ENCODE measurements at regions not wholly inside any gene's neighbourhood (a gene's known extent, or its start where the extent isn't known, plus 50 kb on each side); places are given as distances from the start of the nearest gene placed in this dataset.
A peak's percentile ranks its signal among the peaks of the same experiment; 100 is the strongest.

GRCh38 chr22:47248925-47249324, 486.5 kb downstream of the TBC1D22A start:
- POLR2A ChIA-PET, result no interaction called here
- TF ChIP-seq FOSL1 (IDR thresholded peaks at IDR 0.05; ENCODE audit: low read depth) (no peak), REST (IDR thresholded peaks at IDR 0.05; ENCODE audit: low read depth) (peak; percentile 31)
- H3K9me2 ChIP-seq (ENCODE audit: insufficient read depth), result no peaks in the 10 kb centered on the region
- H3K27ac ChIP-seq (ENCODE audit: low read depth, low read length), result no peak overlapping the region
- no peaks in the 10 kb centered on the region for H3K36me3 ChIP-seq (ENCODE audit: control insufficient read depth in 1 of 2, insufficient read depth in 2 of 2, low read length in 2 of 2)
- H4K20me1 ChIP-seq (ENCODE audit: insufficient read depth), result no peaks in the 10 kb centered on the region
- no peak overlapping the region for H2AFZ ChIP-seq (ENCODE audit: low read depth, low read length, poor library complexity, severe bottlenecking)
- BruUV-seq (replicated peaks), result no TSS peak
- DNase-seq (ENCODE audit: low read depth, low spot score), result no peak
- CTCF ChIA-PET, result no interaction called here
- H3K27me3 ChIP-seq (ENCODE audit: insufficient read depth, low read length), result peaks cover 4% of the 10 kb centered on the region; the same call in 1 of the 2 replicates
- no peak overlapping the region for H3K9ac ChIP-seq (ENCODE audit: low read length)
- H3K4me3 ChIP-seq (replicated peaks in 1 of 2; ENCODE audit: low read depth in 1 of 2, low read length in 2 of 2), result no peak overlapping the region
- intact Hi-C loops (cut with micrococcal nuclease), result no loop called here
- RAD21 ChIA-PET (ENCODE audit: low non-redundant PET in 1 of 2, low total read pairs in 2 of 2, uncharacterized antibody in 2 of 2, unreplicated experiment in 2 of 2), result no interaction called here
- no peaks in the 10 kb centered on the region for H3K79me2 ChIP-seq (ENCODE audit: insufficient read depth, low read length)
- no peaks in the 10 kb centered on the region for H3K9me3 ChIP-seq (ENCODE audit: control insufficient read depth in 1 of 2, insufficient read depth in 1 of 2, low read depth in 1 of 2, low read length in 2 of 2)
- ATAC-seq, result no peak
- peaks cover 0 to 17% of the 10 kb centered on the region in 2 experiments; a peak in 2 of 4 replicates for H3K4me1 ChIP-seq (ENCODE audit: control insufficient read depth in 1 of 2, insufficient read depth in 2 of 2, low read length in 2 of 2)
- H3K4me2 ChIP-seq (ENCODE audit: low read length), result no peak overlapping the region

DNA sequence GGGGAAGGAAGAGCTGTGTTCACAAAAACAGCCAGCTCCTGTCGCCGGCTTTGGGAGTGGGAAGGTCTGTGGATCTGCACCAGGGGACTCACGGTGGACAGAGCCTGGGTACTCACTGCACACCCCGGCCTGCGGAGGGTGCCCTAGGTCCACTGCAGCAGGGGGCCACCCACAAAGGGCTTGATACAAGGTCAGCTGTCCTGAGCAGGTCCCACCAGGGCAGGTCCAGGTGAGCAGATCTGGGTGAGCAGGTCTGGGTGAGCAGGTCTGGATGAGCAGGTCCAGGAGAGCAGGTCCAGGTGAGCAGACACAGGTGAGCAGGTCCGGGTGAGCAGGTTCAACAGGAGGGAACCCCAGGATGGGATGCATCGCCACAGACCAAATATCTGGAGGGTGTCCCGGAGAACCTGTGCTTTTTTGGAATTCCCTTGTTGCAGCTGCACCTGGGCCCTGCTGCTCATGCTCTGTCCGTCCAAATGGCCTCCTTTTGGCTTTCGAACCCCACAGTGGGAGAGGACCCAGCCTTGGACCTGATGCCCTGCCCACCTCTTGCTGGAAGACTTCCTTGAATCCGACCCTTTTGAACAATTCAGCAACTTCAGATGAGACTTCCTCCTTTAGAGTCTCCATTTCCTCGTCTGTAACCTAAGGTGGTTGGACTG, 485.3 kb downstream of the TBC1D22A start:
- DNase-seq (ENCODE audit: low read depth, low spot score), result no peak
- H3K9me2 ChIP-seq (ENCODE audit: insufficient read depth), result no peaks in the 10 kb centered on the region
- peaks cover 0 to 17% of the 10 kb centered on the region in 2 experiments; a peak in 2 of 4 replicates for H3K4me1 ChIP-seq (ENCODE audit: control insufficient read depth in 1 of 2, insufficient read depth in 2 of 2, low read length in 2 of 2)
- TF ChIP-seq RAD21 (IDR thresholded peaks at IDR 0.05; ENCODE audit: low read depth) (peak; percentile 19; the same call in 1 of the 2 replicates), POLR2A (IDR thresholded peaks at IDR 0.05; ENCODE audit: borderline replicate concordance, extremely low read depth, insufficient read depth, insufficient read length) (no peak)
- no peak for ATAC-seq
- BruUV-seq (replicated peaks), result no TSS peak
- no peaks in the 10 kb centered on the region for H3K79me2 ChIP-seq (ENCODE audit: insufficient read depth, low read length)
- no peak overlapping the region for H3K9ac ChIP-seq (ENCODE audit: low read length)
- no peak overlapping the region for H3K4me2 ChIP-seq (ENCODE audit: low read length)
- CTCF ChIA-PET, result no interaction called here
- POLR2A ChIA-PET, result no interaction called here
- RAD21 ChIA-PET (ENCODE audit: low non-redundant PET in 1 of 2, low total read pairs in 2 of 2, uncharacterized antibody in 2 of 2, unreplicated experiment in 2 of 2), result no interaction called here
- H2AFZ ChIP-seq (ENCODE audit: low read depth, low read length, poor library complexity, severe bottlenecking), result no peak overlapping the region
- peaks cover 4% of the 10 kb centered on the region; the same call in 1 of the 2 replicates for H3K27me3 ChIP-seq (ENCODE audit: insufficient read depth, low read length)
- no peak overlapping the region for H3K4me3 ChIP-seq (replicated peaks in 1 of 2; ENCODE audit: low read depth in 1 of 2, low read length in 2 of 2)
- no peaks in the 10 kb centered on the region for H3K36me3 ChIP-seq (ENCODE audit: control insufficient read depth in 1 of 2, insufficient read depth in 2 of 2, low read length in 2 of 2)
- H3K9me3 ChIP-seq (ENCODE audit: control insufficient read depth in 1 of 2, insufficient read depth in 1 of 2, low read depth in 1 of 2, low read length in 2 of 2), result no peaks in the 10 kb centered on the region
- intact Hi-C loops (cut with micrococcal nuclease), result no loop called here
- H3K27ac ChIP-seq (ENCODE audit: low read depth, low read length), result no peak overlapping the region
- no peaks in the 10 kb centered on the region for H4K20me1 ChIP-seq (ENCODE audit: insufficient read depth)
